Gastrocnemius medialis (tissue), 4 donors: ENCODE measurements at regions not wholly inside any gene's neighbourhood (a gene's known extent, or its start where the extent isn't known, plus 50 kb on each side); places are given as distances from the start of the nearest gene placed in this dataset.

ENCODE experiments used
- POLR2A ChIP-seq, 2 donors: fragments of 450-650 bp; IDR thresholded peaks; one replicate each; pipeline ENCODE4 v1.6.1; 2017; ENCODE audit warnings: antibody characterized with exemption in 2 of 2, mild to moderate bottlenecking in 2 of 2, moderate library complexity in 2 of 2
- TF ChIP-seq, protein P1 (sequence below), 5 experiments: fragments of 450-650 bp in 3 of 5; fragments of 200-600 bp in 2 of 5; sonication (generic) in 2 of 5; IDR thresholded peaks in 4 of 5; conservative IDR thresholded peaks in 1 of 5; 1 replicate in 4 of 5; 2 replicates in 1 of 5; pipeline ENCODE4 v1.5.1; 2016 to 2019; ENCODE audit warnings: antibody characterized with exemption in 5 of 5, mild to moderate bottlenecking in 3 of 5, moderate library complexity in 3 of 5

DNA sequence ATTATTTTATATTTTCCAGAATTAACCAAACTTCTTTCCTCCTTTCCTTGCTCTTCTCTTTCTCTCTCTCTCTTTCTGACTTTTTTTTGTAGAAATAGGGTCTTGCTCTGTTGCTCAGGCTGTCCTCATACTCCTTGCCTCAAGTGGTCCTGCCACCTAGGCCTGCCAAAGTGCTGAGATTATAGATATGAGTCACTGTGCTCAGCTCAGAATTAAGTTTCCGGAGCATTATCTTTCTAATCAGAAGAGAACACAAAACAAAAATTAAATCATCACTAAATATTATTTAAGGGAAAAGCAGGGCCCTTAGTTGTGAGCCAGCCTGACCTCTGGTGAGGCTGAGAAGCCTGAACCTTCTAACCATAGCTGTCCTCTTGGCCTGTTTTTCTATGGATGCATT is 168.2 kb downstream of the SOX2 start:
- TF ChIP-seq, protein P1, sequence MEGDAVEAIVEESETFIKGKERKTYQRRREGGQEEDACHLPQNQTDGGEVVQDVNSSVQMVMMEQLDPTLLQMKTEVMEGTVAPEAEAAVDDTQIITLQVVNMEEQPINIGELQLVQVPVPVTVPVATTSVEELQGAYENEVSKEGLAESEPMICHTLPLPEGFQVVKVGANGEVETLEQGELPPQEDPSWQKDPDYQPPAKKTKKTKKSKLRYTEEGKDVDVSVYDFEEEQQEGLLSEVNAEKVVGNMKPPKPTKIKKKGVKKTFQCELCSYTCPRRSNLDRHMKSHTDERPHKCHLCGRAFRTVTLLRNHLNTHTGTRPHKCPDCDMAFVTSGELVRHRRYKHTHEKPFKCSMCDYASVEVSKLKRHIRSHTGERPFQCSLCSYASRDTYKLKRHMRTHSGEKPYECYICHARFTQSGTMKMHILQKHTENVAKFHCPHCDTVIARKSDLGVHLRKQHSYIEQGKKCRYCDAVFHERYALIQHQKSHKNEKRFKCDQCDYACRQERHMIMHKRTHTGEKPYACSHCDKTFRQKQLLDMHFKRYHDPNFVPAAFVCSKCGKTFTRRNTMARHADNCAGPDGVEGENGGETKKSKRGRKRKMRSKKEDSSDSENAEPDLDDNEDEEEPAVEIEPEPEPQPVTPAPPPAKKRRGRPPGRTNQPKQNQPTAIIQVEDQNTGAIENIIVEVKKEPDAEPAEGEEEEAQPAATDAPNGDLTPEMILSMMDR (IDR thresholded peaks at IDR 0.05 in 4 of 5, conservative IDR thresholded peaks at IDR 0.05 in 1 of 5) = no peak
- no peak for TF ChIP-seq POLR2A (IDR thresholded peaks at IDR 0.05)
